RWPE1 (cell line): ENCODE measurements at regions not wholly inside any gene's neighbourhood (a gene's known extent, or its start where the extent isn't known, plus 50 kb on each side); places are given as distances from the start of the nearest gene placed in this dataset.

Source experiments
- CTCF ChIA-PET: fragments of 350-600 bp; sonication (Branson Sonifier 250); formaldehyde crosslinking; extraction: SDS; loops from one replicate; lab custom pipeline; 2021; lab: Yijun Ruan, JAX
- POLR2A ChIA-PET: fragments of 400-600 bp; formaldehyde crosslinking; extraction: SDS; loops from one replicate; lab custom pipeline; 2020; ENCODE audit warnings: antibody characterized with exemption; ENCODE audit not compliant: low non-redundant PET; lab: Yijun Ruan, JAX
- DNase-seq: peaks from one replicate; pipeline ENCODE4 v3.0.0; 2012; ENCODE audit warnings: low spot score
- H3K27ac ChIP-seq: fragments of 450-650 bp; 2 replicates; pipeline ENCODE4 v1.5.1; 2017
- CTCF ChIP-seq: fragments of 450-650 bp; conservative IDR thresholded peaks from 2 replicates; pipeline ENCODE4 v1.5.1; 2017; ENCODE audit warnings: low read depth, mild to moderate bottlenecking

- POLR2A ChIA-PET, result no interaction called here
- H3K27ac ChIP-seq, result no peak overlapping the region
- CTCF ChIA-PET, result no interaction called here
- TF ChIP-seq CTCF, result no peak
- no peak for DNase-seq
These were observed 346.9 kb downstream of the BCOR start for GRCh38 chrX:39750848-39751247.

- no peak overlapping the region for H3K27ac ChIP-seq
- ChIA-PET CTCF (no interaction called here), POLR2A (no interaction called here)
- no peak for TF ChIP-seq CTCF
- DNase-seq, result no peak
These were observed 344.9 kb downstream of the BCOR start for GRCh38 chrX:39752815-39753214.

GRCh38 chrX:39753293-39753996, 344.3 kb downstream of the BCOR start:
- no peak for TF ChIP-seq CTCF
- no peak overlapping the region for H3K27ac ChIP-seq
- ChIA-PET CTCF (no interaction called here), POLR2A (no interaction called here)
- DNase-seq, result no peak

- CTCF ChIA-PET, result interaction anchor here (0.6 kb wide), 1 partner anchor 12 kb away, joined by 3 read pairs; no protein-coding TSS in a partner anchor
- no peak for TF ChIP-seq CTCF
- H3K27ac ChIP-seq, result peak overlapping the region; percentile 80
- DNase-seq, result peak; percentile 70
- POLR2A ChIA-PET, result no interaction called here
These were observed 342.4 kb downstream of the BCOR start for GRCh38 chrX:39755143-39756032.

GRCh38 chrX:39756086-39756883, 341.5 kb downstream of the BCOR start:
- H3K27ac ChIP-seq, result peak overlapping the region; percentile 80
- POLR2A ChIA-PET, result no interaction called here
- TF ChIP-seq CTCF, result no peak
- no peak for DNase-seq
- CTCF ChIA-PET, result no interaction called here

GRCh38 chrX:39757971-39758370, 339.8 kb downstream of the BCOR start:
- ChIA-PET CTCF (interaction anchor here (0.7 kb wide), 1 partner anchor 985 kb away, joined by 4 read pairs; no protein-coding TSS in a partner anchor), POLR2A (no interaction called here)
- no peak overlapping the region for H3K27ac ChIP-seq
- TF ChIP-seq CTCF, result no peak
- no peak for DNase-seq
